SIG-M5 treated with dmso at 0.1 percent for 504 hours (cell line): ENCODE measurements at regions not wholly inside any gene's neighbourhood (a gene's known extent, or its start where the extent isn't known, plus 50 kb on each side); places are given as distances from the start of the nearest gene placed in this dataset.

Source experiments
- DNase-seq: peaks from one replicate; lab custom pipeline; 2025; ENCODE audit not compliant: unreplicated experiment; lab: John Stamatoyannopoulos, UW

DNA sequence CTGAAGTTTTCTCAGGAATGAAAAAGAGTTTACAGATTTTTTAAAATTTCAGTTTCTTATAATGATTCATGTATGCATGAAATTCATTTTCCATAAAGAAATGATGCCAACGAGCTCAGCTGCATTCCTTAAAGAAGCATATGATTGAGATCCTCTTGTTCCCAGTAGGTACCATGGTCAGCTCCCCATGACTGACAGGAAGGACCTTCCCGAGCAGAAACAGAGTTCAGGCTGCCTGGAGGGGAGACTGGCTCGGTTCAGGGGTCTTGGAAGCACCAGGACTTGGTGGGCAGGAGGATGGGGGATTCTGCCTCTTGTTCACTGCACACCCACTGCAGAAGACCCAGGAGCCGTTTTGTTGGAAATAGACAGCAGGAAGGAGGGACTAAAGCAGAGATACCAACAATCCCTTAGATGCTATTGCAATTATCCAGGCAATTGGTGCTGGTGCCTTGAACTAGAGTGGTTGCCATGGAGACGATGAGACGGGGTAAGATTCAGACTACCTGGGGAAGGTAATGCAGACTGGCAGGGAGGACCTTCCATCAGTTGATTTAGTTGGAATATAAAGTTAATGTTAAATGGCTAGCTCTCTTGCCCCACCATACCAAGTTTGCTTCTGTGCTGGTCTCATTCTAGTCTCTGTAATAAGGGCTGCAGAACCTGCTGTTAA lies 447.8 kb downstream of the MTRR start:
- DNase-seq = no peak

DNA sequence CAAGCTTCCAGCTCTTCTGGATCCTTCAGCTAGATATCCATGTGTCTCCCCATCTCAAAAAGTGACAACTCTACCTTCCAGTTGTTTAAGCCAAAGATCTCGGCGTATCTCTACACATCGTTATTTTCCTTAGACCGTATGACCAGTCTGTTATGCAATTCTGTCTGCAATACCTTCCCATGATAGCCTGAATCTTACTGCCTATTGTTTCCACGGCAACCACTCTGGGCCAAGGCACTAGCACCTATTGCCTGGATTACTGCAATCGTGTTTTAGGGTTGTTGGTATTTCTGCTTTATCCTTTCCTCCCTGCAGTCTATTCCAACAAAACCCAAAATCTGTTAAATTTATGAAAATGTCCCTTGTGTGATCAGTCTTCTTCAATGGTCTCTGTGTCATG lies 448.4 kb downstream of the MTRR start:
- no peak for DNase-seq

DNA sequence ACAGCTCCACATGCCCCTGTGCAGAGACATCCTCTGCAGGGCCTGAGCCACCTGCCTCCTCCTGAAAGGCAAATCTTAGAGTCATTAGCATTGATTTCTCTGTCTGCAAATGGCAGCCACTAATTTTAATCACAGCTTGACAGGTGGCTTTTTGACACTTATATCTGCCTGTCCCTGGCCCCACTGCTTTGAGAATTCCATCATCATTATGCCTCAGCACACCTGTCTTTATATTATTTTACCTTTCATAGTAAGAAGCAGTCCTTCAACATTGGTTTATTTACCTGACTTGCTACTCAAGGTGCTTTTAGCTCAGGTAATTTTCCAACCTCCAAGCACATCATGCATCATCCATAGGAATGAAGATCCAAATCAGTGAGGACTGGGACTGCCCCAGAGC lies 451.3 kb downstream of the MTRR start:
- DNase-seq = no peak

DNA sequence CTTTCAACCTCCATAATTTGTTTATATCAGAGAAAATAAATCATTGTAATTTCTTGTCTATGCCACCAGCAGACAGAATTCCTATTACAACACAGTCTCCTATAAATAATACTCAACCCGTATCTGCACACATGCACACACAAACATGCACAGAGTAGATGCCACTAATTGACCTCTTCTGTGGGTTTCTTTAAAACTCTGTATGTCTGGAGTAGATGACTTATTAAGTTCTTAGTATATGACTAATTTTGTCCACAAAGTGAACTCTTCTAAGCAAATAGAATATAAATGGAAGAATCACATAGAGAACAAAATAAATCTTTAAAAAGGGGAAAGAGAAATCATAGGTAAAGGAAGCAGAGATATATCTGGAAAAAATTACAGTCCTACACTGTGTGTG lies 452.3 kb downstream of the MTRR start:
- no peak for DNase-seq

DNA sequence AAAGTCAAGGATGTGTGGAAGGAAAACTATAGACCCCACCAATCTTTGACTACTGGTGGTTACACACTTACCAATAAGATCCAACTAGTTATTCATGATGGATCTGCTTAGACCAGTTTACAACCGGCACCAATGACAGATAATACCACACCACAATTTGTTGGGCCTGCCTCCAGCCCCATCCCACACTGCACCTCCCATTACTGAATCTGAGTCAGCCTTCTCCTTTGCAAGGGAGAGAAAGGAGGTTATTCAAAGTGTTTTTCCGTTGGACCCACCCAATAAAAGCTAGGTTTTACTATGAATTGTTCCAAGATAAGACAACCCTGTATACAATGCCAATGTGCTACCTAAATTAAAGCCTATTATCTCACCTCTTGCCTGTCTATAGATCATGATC lies 453.5 kb downstream of the MTRR start:
- DNase-seq = no peak

DNA sequence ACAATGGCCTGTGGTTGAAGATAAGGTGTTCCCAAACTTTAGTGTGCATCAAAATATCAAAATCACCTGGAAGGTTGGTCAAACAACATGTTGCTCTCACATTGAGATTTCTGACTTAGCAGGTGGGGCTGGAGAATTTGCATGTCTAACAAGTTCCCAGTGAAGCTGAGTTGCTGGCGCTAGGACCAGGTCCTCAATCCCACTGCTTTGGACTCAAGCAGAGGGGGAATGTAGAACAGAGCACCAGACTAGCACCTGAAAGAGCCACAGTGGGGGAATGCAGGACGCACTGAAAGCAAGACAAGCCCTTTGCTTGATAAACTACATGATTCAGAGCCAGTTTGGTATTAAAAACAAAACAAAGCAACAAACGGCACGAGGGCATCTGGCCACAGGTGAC lies 458.1 kb downstream of the MTRR start:
- no peak for DNase-seq

GRCh38 chr5:8329773-8330172 lies 460.8 kb downstream of the MTRR start:
- DNase-seq = no peak

- DNase-seq = no peak
Observed at GRCh38 chr5:8332666-8333445, 463.9 kb downstream of the MTRR start.

- no peak for DNase-seq
Observed at GRCh38 chr5:8333485-8333884, 464.5 kb downstream of the MTRR start.

DNA sequence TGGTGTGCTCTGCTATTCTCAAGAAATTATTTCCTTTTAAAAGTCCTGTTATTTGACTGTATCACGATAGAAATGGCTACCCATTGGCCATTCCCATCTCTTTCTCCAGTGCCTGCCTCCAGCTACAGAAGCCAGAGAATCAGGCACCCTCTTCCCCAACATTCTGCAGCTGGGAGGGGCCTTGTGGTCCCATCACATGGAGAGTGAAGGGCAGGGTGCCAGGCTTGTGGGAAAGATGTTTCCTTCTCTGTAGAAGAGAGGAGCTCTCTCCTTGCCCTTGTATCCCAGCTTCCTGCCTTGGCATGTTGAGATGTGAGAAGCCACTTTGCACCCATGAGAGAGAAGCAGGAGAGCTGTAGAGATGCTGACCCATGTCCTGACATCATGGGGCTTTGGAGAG lies 465.0 kb downstream of the MTRR start:
- no peak for DNase-seq

- no peak for DNase-seq
Observed at GRCh38 chr5:8340261-8340660, 471.3 kb downstream of the MTRR start.

DNA sequence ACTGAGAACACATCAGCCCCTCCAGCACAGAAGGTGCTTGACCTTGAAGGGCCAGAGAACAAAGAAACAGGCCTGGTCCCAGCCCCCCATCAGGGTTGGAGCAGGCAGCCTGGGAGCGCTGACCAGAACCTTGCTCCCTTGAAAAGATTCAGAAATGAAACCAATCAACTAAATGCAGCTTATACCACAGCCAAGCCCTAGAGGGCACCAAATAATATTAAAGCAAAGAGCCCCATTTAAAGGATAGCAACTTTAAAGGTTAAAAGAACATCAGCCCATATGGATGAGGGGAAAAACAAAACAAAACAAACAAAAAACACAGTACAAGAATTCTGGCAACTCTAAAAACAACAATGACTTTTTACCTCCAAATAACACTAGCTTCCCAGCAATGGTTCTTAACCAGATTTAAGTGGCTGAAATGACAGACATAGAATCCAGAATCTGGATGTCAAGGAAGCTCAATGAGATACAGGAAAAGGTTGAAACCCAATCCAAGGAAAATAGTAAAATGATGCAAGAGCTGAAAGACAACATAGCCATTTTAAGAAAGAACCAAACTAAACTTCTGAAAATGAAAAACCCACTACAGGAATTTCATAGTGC lies 471.9 kb downstream of the MTRR start:
- DNase-seq = no peak

- DNase-seq = no peak
Observed at GRCh38 chr5:8341406-8341805, 472.5 kb downstream of the MTRR start.

- DNase-seq = no peak
Observed at GRCh38 chr5:8347984-8348383, 479.0 kb downstream of the MTRR start.

GRCh38 chr5:8349855-8350254 lies 480.9 kb downstream of the MTRR start:
- DNase-seq = no peak

DNA sequence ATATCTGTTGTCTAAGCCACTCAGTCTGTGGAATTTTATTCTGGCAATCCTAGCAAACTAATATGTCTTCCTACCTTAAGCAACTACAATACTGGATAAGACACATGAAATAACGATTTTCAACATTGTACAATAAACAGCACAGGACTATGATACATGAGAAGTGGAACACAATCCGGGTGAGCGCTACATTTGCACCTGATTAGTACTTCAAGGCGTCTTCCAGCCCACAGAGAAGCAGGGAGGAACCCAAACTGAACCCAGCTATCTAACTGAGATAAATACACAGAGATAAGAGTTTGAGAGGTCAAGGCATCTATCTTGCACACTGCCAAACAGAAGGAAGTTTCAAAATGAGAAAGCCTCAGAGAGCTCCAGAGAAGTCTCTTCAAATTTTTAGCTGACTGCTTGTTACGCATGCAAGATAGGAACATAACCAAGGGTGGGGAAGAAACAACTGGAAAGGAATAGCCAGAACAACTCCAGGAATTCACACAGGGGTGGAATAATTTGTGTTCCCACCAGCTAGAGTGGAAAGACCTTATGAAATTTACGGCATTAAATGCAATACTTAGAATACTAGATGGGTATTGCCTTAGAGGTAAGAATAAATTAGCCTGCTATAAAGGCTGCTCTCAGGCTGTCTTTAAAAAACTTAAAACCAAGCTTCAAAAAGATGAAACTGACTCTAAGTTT lies 481.8 kb downstream of the MTRR start:
- no peak for DNase-seq

GRCh38 chr5:8355981-8356380 lies 487.0 kb downstream of the MTRR start:
- DNase-seq = no peak

- no peak for DNase-seq
Observed at GRCh38 chr5:8360012-8360411, 491.1 kb downstream of the MTRR start.

- DNase-seq = no peak
Observed at GRCh38 chr5:8362495-8362894, 493.5 kb downstream of the MTRR start.

GRCh38 chr5:8363138-8363537 lies 494.2 kb downstream of the MTRR start:
- DNase-seq = no peak

- DNase-seq = no peak
Observed at GRCh38 chr5:8366266-8366665, 497.3 kb downstream of the MTRR start.

DNA sequence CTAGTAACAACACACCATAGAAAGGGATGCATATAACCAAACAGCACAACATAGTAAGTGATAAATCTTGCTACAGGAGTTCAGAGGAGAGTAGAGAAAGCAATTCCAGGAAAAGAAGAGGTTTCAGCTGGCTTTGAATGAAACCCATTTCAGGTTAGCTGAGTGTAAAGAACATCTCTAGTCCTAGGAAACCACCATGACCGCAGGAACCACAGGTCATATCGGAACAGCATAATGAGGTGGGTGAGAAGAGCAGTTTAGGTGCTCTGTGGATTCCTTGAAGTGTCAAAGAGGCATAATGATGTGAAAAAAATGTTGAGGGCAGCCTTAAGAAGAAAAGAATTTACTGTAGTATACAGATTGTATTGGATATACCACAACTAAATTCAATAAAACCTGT lies 507.5 kb downstream of the MTRR start:
- no peak for DNase-seq
